22Rv1 (cell line): ENCODE measurements at regions not wholly inside any gene's neighbourhood (a gene's known extent, or its start where the extent isn't known, plus 50 kb on each side); places are given as distances from the start of the nearest gene placed in this dataset.

Experiments
- CTCF ChIP-seq: fragments of 450-650 bp; IDR thresholded peaks from 2 replicates; pipeline ENCODE4 v1.5.1; 2017; ENCODE audit warnings: mild to moderate bottlenecking
- ZFX ChIP-seq: fragments of 450-650 bp; IDR thresholded peaks from 2 replicates; pipeline ENCODE4 v1.6.1; 2017; ENCODE audit warnings: antibody characterized with exemption, borderline replicate concordance

- TF ChIP-seq CTCF (no peak), ZFX (no peak)
These were observed 57.5 kb upstream of the MS4A8 start for GRCh38 chr11:60641940-60642339.
